HUDEP-2 (cell line): ENCODE measurements at regions not wholly inside any gene's neighbourhood (a gene's known extent, or its start where the extent isn't known, plus 50 kb on each side); places are given as distances from the start of the nearest gene placed in this dataset.

ENCODE experiments used
- DNase-seq, 76 experiments: peaks; one replicate each; lab custom pipeline; 2025; ENCODE audit not compliant: unreplicated experiment in 76 of 76; lab: John Stamatoyannopoulos, UW

DNA sequence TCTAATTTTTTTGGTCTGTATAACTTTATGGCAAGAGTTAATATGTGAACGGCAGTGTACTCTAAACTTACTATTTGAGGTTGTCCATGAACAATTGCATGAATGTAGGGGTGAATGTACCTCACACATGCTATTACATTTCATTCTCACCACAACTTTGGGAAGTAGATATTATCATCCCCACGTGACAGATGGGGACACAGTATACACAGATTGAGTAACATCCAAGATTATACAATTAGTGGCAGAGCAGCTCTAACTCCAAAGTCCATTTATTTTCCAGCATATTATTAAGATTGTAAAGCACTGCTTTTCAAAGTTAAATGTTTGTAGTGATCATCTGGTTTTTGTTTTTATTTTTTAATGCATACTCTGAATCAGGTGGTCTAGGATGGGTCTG lies 622.1 kb upstream of the ZEB2 start:
- no peak for DNase-seq

DNA sequence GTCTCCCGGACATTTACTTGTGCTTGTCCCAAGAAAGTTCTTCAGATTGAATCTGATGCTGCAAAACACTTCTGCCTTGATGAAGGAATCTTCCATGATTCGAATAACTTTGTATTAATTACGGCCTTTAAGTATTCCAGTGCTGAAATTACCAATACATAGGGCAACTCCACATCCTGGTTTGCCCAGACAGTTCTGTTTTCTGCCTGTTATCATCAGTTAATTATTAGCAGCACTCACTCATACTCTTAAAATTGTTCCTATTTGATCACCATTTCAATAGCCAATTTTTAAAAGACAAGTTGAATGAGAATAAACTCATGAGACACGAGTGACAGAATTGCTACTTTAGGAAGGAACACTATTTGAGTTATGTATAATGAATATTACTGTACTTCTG lies 620.7 kb upstream of the ZEB2 start:
- DNase-seq: no peak

DNA sequence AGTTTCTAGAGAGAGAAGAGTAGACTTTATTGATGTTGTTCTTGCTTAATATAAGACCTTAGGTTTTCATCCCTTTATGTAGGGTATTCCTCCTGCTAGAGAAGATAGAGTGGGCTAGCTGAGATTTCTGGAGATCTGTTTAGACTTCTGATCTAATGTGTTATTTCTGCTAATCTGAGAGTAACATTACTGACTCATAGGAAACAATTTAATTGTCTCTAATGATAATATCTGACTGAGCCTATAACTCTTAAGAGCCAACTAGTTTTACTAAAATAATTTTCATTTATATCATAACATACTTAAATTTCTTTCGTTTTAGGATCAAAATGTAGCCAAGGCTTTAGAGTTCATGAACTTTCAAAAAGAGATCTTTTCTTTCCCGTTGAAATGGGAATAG lies 618.7 kb upstream of the ZEB2 start:
- DNase-seq: peak in 1 of 76 experiments; percentile 4

DNA sequence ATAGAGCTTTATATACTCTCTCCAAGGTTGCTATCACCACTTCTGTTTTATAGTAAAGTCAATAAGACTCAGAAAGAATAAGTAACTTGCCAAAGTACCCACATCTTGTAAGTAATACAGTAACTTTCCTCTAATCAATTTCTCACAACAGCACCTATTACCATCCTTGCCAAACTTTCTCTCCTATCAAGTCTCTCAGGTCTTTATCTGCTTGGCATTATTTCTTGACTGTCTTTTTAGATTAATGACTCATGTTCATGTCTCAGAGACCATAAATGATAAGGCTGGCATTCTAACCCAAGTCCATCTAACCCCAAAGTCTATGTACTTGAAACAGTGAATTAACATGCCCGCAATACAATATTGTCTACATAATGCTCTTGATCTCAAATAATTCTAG lies 618.0 kb upstream of the ZEB2 start:
- DNase-seq: peak in 37 of 76 experiments; percentile 4 to 95 (median 79)

DNA sequence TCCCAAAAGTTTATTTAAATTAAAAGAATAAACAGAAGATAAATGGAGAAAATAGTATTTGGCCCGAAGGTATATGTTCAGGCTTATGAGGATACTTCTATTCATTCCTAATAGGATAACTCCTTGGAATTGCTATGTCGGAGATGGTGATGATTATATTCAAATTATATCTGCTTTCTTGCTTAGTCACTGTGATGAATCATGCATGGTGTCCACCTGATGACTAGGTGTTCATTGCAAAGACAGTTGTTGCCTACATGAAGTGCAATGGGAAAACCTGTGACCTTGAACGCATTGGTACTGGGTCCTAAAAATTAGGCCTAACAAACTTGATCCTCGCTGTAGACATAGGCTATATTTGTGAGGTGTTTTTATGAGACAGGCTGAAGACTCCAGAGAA lies 617.3 kb upstream of the ZEB2 start:
- no peak for DNase-seq

DNA sequence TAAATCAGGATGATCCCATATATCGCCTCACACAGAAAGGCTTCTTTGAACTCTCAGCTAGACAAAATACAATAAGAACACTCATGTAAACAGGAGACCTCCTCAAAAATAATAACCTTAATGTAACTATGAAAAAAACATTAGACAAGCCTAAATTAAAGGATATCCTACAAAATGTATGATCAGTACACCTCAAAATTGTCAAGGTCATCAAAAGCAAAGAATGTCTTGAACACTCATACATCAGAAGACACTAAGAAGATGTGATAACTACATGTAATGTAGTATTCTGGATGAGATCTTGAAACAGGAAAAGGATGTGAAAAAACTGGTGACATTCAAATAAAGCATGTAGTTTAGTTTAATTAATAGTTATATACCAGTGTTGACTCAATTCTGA lies 616.8 kb upstream of the ZEB2 start:
- DNase-seq: no peak

DNA sequence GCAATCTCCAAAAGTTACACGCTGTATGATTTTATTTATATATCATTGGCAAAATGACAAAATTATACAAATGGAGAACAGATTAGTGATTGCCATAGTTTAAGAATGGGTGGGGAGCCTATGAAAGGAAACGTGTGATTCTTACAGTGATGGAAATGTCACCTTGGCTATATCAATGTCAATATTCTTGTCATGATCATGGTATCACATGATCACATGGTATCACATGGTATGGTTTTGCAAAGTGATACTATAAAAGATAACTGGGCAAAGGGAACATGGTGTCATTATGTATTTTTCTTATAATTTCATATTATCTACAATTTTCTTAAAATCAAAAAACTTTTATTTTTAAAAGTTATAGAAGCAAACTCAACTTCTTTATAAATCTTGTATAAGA lies 606.2 kb upstream of the ZEB2 start:
- no peak for DNase-seq

DNA sequence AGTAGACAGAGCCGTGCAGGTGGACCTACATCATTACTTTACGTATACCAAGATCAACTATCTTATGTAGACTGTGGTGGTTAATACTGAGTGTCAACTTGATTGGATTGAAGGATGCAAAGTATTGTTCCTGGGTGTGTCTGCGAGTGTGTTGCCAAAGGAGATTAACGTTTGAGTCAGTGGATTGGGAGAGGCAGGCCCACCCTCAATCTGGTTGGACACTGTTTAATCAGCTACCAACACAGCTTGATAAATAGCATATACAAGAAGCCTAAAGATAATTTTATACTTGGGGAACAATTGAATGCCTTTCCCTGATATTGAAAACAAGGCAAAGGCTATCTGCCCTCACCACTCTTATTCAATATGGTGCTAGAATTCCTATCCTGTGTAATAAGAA lies 604.2 kb upstream of the ZEB2 start:
- peak in 67 of 76 experiments; percentile 2 to 80 (median 38) for DNase-seq

DNA sequence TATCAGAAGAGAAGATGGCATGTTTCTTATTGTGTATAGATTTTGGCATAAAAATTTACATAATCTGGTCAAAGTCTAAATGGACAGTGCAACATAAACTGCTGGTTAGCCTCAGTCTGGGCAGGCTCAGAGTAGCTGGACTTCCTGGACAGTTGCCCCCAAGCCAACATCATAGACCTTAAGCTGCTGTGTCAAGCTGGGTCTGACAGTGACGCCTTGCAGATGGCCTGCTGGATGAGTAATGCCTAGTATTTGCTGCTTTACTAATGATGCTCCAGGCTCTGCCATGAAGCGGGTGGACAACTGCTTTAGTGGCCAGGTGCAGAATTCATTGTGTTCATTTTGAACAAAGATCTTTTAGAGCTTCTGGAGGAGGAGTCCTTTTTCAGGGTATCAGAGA lies 603.7 kb upstream of the ZEB2 start:
- DNase-seq: no peak

DNA sequence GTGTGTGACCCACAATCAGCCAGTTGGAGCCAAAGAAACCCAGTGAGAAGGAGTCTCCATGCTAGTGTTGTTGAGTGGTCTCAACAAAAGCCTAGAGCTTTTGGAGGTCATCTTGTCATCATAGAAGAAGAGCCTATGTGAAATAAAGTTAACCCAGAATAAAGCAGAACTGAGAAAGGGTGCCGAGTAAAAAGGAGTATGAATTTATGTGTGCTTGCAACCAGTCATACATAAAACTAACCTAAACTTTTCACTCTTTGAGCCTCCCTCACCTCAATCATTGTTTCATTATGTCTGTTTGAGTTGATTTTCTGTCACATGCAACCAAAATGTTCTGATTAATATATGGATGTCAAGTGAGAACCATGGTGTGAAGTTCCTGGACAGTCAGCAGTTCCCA lies 599.3 kb upstream of the ZEB2 start:
- DNase-seq: no peak

DNA sequence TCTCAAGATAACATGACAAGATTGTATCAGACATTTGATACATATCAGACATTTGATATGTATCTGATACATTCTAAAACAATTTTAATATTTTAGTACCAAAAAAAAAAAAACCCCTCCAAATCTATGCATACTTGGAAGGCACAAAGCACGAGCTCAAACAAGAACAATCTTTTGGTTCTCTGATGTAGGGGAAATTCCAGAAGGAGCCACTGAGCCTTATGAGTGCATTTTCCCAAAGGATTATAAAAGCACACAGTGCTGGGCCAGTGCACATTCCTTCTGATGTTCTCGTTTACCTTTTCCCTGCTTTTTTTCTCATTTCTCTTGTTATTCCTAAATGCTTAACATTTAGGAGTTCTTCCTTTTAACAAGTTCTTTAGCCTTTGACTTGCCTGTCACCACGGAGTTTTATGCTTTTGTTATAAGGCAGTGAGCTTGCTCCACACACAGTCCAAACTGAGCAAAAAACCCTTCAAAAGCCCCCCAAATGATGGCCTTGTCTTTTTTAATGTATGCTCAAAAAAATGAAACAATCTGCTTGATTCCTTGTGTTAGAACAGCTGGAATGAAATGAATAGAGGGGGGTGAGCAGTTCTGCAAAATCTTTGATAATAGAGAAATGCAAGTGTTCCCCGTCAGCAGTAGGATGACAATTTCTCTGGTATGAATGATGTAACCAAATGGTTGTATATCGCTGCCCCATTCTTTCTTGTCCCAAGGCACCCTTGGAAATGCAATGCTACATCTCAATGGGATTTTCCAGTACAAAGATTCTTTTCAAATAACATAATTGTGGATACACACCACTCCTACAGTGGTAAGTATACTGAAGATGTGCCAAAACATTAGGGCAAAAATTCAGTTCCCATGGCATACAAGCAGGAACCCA lies 597.2 kb upstream of the ZEB2 start:
- DNase-seq: no peak

DNA sequence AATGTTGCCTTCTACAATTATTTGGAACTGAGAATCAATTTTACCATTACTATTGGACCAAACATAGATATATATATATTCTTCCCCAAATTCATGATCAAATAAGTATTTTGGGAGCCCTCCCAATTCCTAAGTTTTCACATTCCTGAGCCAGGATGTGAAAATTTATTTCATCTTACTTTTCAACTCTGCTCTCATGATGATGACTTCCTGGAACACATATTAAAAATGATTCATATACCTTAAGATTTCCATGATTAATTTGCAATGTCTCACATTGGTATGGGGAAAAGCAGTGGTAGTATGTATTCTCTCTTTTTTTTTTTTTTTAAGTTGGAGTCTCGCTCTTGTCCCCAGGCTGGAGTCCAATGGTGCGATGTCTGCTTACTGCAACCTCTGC lies 596.1 kb upstream of the ZEB2 start:
- no peak for DNase-seq

DNA sequence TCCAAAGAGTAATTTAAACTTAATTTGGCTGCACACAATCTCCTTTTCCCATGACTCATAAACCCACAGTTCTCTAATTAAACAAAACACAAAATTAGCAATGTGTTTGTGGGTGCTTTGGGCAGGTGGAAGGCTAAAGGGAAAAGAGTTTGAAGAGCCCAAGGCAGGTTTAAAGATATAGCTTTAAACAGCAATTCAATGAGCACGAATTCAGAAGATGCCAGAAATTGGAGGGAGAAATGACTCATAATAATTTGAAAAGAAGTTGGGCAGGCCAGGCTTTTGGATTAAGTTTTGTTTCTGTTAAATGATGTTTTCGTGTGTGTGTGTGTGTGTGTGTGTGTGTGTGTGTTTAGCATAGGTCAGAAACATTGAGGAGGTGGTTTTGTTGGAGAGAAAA lies 594.8 kb upstream of the ZEB2 start:
- no peak for DNase-seq

DNA sequence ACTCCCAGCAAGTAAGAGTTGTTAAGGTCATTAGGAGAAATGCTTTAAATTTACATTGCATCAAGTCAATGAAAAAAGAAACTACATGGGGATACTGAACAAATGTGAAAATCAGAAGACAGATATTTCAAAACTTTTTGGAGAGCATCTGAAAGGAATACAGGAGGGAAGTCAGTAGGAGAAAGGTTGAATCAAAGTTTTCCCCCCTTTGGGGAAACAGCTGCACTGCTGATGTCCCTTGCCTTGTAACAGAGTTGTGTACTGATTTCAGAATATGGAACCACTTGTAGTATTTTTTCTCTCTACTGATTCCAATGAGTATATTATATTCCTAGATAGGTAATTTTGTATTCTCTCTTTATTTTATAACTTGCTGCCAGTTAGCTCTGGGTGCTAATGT lies 592.5 kb upstream of the ZEB2 start:
- DNase-seq: no peak

DNA sequence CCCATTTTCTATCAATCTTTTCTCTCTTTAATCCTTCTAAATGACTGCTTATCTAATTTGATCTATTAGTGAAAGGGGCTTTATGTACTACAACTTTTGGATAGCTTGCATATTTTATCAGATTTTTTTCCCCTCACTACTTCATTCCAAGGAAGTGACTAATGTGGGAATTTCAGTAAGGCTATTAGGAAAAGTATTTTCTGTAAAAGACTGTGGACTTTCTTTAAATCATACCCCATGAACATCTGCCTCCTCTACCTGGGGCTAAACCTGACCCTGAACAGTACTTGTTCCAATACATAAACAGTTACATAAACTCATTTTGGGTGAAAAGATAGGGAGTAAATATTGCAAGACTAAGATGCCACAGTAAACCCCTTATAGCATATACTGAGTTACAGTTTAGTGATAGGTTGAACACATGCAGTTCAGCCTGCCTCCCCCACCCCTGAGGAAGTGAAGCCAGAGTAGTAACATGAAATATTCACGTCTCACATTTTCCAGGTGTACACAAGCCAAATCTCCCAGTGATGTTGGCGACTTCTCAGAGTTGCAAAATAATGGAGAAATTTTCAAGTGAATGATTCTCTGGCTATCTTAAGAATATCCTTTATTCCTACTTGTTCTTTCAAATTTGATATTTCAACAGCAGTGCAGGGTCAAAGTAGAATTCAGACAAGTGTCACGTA lies 590.9 kb upstream of the ZEB2 start:
- DNase-seq: no peak

DNA sequence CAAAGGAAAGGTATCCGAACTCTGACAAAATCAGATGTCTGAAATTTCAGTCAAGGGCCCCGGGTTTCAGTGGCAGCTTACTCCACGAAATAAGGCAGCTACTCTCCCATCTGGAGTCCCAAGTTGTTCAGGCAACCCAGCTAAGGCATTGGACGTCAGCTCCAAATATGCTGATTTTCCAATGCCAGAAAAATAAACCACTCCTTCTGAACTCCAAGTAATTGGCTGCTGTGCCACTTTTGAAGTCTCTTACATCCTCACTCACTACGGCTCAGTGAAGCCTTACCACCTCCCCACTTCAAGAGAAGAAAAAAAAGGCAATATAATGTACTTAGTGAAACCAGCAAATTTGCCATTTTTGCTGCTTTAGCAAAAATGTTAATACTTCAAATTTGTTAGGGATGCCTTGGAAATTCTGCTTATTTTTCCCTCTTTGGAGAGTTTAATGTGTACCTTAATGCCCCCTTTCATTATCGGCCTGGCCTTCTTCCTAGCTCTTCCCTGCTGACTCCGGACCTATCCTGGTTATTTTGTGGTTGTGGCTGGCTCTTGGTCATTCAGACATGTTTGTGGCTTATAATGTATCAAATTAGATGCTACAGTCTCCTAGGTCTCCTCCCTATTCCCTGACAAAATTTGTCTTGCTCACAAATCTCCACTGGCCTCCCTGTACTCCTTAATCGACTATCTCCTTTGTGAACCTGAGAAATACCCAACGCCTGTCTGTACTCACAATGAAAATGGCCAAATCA lies 589.2 kb upstream of the ZEB2 start:
- no peak for DNase-seq

DNA sequence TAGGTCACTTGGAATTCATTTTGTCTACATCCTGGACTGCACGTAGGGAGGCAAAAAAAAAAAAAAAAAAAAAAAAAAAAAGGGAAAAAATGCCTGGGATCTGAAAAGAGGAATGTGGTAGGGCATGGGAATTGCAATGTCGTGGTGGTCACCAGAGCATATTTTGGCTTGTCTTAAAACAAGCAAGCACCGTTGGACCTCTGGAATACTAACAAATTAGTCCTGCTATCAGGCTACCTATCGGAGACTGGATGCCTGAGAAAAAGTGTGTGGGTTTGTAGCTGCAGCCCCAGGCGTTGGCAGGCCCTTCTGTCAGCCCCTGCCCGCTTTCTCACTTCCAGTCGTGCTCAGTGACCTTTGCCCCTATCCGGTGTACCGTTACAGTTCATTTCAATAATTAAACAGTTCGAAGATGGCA lies 588.5 kb upstream of the ZEB2 start:
- DNase-seq: no peak

DNA sequence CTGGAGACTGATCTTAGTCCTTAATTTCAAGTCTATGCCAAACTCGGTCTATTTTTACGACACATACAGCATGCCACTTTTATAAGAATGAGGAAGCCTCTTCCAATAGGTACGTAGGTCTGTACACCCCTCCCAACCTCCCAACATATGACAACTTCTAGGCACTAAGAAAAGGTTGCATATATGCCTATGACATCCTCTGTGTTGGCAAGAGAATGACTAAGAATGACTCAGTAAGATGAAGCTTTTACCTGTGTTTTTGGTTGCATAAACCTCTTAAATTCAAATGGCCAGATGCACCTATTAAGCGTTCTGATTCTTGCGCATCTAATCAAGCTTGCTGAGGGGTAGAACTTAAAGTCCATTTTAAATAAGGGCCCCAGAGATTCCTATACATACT lies 586.4 kb upstream of the ZEB2 start:
- no peak for DNase-seq

DNA sequence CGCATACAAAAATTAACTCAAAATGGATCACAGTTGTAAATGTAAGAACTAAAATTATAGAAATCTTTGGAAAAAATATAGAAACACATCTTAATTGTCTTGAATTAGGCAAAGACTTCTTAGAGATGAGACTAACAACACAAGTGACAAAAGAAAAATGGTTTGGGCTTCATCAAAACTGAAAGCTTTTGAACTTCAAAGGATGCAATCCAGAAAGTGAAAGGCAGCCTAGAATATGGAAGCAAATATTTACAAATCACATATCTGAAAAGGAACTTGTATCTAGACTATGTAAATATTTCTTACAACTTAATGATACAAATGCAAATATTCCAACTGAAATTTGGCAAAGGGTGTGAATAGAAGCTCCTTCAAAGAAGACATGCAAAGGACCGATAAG lies 582.8 kb upstream of the ZEB2 start:
- DNase-seq: no peak

DNA sequence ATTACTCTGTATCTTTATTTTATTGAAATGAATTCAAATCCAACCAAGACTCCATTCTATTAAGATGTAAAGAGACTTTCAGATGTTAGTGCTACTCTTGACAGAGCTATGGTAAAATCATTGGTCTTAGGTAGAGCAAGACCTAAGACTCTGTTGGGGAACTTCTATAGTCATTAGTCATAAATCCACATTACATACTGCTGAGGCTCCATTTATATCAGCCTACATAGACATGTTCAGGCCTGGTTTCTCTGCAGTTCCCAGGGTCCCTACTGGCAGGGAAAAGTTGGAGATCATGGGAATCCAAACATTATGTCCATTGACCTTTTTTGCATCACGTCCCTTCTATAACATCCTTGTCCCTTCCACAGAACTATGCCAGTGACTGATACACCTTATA lies 580.4 kb upstream of the ZEB2 start:
- DNase-seq: no peak

DNA sequence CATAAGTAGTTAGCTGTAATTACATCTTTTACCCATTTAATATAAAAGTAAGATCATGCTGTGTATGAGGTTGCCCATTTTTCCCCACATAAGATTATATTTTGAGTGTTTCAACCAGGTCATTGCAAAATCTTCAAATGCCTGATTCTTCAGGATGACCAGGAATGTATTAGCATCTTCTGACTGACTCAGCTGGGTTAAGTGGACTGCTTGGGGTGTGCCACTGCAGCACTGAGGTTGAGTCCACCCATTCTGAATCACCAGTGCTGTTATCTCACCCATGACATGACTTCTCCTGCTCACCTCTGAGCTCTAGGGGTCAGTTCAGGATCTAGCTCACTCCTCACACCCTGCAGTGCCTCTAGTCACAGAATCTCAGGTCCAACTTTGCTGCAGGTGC lies 576.7 kb upstream of the ZEB2 start:
- peak in 2 of 76 experiments; percentile 3 to 13 for DNase-seq
